ENCODE measurements at regions not wholly inside any gene's neighbourhood (a gene's known extent, or its start where the extent isn't known, plus 50 kb on each side); places are given as distances from the start of the nearest gene placed in this dataset.
"Not testable (repeated sequence)": the region's sequence is repeated elsewhere in the genome, so short reads cannot be mapped to it uniquely, and the experiment has no call there.

GRCh38 chr4:67394879-67395278 is 150.4 kb downstream of the CENPC start:
- TF ChIP-seq, protein P1, sequence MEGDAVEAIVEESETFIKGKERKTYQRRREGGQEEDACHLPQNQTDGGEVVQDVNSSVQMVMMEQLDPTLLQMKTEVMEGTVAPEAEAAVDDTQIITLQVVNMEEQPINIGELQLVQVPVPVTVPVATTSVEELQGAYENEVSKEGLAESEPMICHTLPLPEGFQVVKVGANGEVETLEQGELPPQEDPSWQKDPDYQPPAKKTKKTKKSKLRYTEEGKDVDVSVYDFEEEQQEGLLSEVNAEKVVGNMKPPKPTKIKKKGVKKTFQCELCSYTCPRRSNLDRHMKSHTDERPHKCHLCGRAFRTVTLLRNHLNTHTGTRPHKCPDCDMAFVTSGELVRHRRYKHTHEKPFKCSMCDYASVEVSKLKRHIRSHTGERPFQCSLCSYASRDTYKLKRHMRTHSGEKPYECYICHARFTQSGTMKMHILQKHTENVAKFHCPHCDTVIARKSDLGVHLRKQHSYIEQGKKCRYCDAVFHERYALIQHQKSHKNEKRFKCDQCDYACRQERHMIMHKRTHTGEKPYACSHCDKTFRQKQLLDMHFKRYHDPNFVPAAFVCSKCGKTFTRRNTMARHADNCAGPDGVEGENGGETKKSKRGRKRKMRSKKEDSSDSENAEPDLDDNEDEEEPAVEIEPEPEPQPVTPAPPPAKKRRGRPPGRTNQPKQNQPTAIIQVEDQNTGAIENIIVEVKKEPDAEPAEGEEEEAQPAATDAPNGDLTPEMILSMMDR (conservative IDR thresholded peaks at IDR 0.05 in 1 of 2, IDR thresholded peaks at IDR 0.05 in 1 of 2; ENCODE audit: low read depth in 1 of 2, low read length in 2 of 2) = no peak
- no peak for TF ChIP-seq EZH2 (IDR thresholded peaks at IDR 0.05; ENCODE audit: low read length, missing control alignments)
- Histone ChIP-seq H3K27me3 (ENCODE audit: control insufficient read depth, insufficient read depth, low read length) (no peaks in the 10 kb centered on the region), H2AFZ (ENCODE audit: low read length) (no peak overlapping the region), H3K4me1 (ENCODE audit: control insufficient read depth, extremely low read depth, insufficient read depth, low read length) (no peaks in the 10 kb centered on the region), H3K9me3 (ENCODE audit: control insufficient read depth, insufficient read depth, low read depth, low read length) (no peaks in the 10 kb centered on the region), H3K79me2 (ENCODE audit: control insufficient read depth, insufficient read depth, low read length) (no peaks in the 10 kb centered on the region), H4K20me1 (ENCODE audit: control insufficient read depth, extremely low read depth, insufficient read depth, low read length) (no peaks in the 10 kb centered on the region), H3K27ac (ENCODE audit: insufficient read depth, low read length) (no peak overlapping the region), H3K4me3 (replicated peaks in 1 of 4; ENCODE audit: control extremely low read depth in 1 of 4, insufficient read depth in 1 of 4, low read depth in 3 of 4, low read length in 4 of 4) (no peak overlapping the region), H3K36me3 (ENCODE audit: control insufficient read depth, insufficient read depth, low read length) (no peaks in the 10 kb centered on the region), H3K9ac (ENCODE audit: insufficient read depth, low read length) (no peak overlapping the region), H3K4me2 (ENCODE audit: extremely low read depth, insufficient read depth, low read length) (no peak overlapping the region)
- DNase-seq (ENCODE audit: low read depth in 2 of 2) = no peak

DNA sequence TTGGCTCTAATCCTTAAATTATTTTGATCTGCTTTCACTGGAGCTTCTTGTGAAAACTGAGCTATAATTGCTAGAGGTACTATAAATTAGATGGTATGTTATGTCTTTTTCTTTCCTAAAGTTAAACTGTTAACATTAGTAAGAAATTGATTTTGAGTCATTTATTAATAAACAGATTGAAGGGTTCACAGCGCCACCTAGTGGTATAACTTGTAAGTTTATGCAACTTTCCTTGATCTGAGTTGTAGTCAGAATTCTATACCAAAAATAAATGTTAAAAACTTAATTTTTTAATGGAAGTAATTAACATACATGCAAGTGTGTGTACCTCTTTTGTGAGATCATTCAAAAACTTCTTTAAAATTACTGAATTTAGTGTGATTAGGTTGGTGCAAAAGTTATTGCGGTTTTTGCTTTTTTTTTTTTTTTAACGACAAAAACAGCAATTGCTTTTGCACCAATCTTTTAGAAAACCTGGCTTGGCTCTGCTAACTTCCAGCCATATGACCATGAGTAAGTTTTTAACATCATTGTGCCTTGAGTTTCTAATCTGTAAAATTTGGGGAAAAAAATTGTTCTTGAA is 151.5 kb downstream of the CENPC start:
- Histone ChIP-seq H3K4me3 (replicated peaks in 1 of 4; ENCODE audit: control extremely low read depth in 1 of 4, insufficient read depth in 1 of 4, low read depth in 3 of 4, low read length in 4 of 4) (no peak overlapping the region), H3K4me2 (ENCODE audit: extremely low read depth, insufficient read depth, low read length) (no peak overlapping the region), H3K79me2 (ENCODE audit: control insufficient read depth, insufficient read depth, low read length) (no peaks in the 10 kb centered on the region), H3K36me3 (ENCODE audit: control insufficient read depth, insufficient read depth, low read length) (no peaks in the 10 kb centered on the region), H3K9me3 (ENCODE audit: control insufficient read depth, insufficient read depth, low read depth, low read length) (no peaks in the 10 kb centered on the region), H3K4me1 (ENCODE audit: control insufficient read depth, extremely low read depth, insufficient read depth, low read length) (no peaks in the 10 kb centered on the region), H2AFZ (ENCODE audit: low read length) (no peak overlapping the region), H3K27ac (ENCODE audit: insufficient read depth, low read length) (no peak overlapping the region), H3K9ac (ENCODE audit: insufficient read depth, low read length) (no peak overlapping the region), H3K27me3 (ENCODE audit: control insufficient read depth, insufficient read depth, low read length) (no peaks in the 10 kb centered on the region), H4K20me1 (ENCODE audit: control insufficient read depth, extremely low read depth, insufficient read depth, low read length) (no peaks in the 10 kb centered on the region)
- TF ChIP-seq, protein P1 (conservative IDR thresholded peaks at IDR 0.05 in 1 of 2, IDR thresholded peaks at IDR 0.05 in 1 of 2; ENCODE audit: low read depth in 1 of 2, low read length in 2 of 2) = peak in 1 of 2 donors; percentile 56
- TF ChIP-seq EZH2 (IDR thresholded peaks at IDR 0.05; ENCODE audit: low read length, missing control alignments) = no peak
- peak; percentile 33 to 55 for DNase-seq (ENCODE audit: low read depth in 2 of 2)

- TF ChIP-seq EZH2 (IDR thresholded peaks at IDR 0.05; ENCODE audit: low read length, missing control alignments) = no peak
- TF ChIP-seq, protein P1 (conservative IDR thresholded peaks at IDR 0.05 in 1 of 2, IDR thresholded peaks at IDR 0.05 in 1 of 2; ENCODE audit: low read depth in 1 of 2, low read length in 2 of 2) = no peak
- Histone ChIP-seq H2AFZ (ENCODE audit: low read length) (no peak overlapping the region), H3K27me3 (ENCODE audit: control insufficient read depth, insufficient read depth, low read length) (no peaks in the 10 kb centered on the region), H3K4me1 (ENCODE audit: control insufficient read depth, extremely low read depth, insufficient read depth, low read length) (no peaks in the 10 kb centered on the region), H4K20me1 (ENCODE audit: control insufficient read depth, extremely low read depth, insufficient read depth, low read length) (no peaks in the 10 kb centered on the region), H3K4me2 (ENCODE audit: extremely low read depth, insufficient read depth, low read length) (no peak overlapping the region), H3K9ac (ENCODE audit: insufficient read depth, low read length) (no peak overlapping the region), H3K79me2 (ENCODE audit: control insufficient read depth, insufficient read depth, low read length) (no peaks in the 10 kb centered on the region), H3K27ac (ENCODE audit: insufficient read depth, low read length) (no peak overlapping the region), H3K4me3 (replicated peaks in 1 of 4; ENCODE audit: control extremely low read depth in 1 of 4, insufficient read depth in 1 of 4, low read depth in 3 of 4, low read length in 4 of 4) (no peak overlapping the region), H3K36me3 (ENCODE audit: control insufficient read depth, insufficient read depth, low read length) (no peaks in the 10 kb centered on the region), H3K9me3 (ENCODE audit: control insufficient read depth, insufficient read depth, low read depth, low read length) (no peaks in the 10 kb centered on the region)
- DNase-seq (ENCODE audit: low read depth in 2 of 2) = no peak
Observed at GRCh38 chr4:67393007-67393406, 152.3 kb downstream of the CENPC start.

DNA sequence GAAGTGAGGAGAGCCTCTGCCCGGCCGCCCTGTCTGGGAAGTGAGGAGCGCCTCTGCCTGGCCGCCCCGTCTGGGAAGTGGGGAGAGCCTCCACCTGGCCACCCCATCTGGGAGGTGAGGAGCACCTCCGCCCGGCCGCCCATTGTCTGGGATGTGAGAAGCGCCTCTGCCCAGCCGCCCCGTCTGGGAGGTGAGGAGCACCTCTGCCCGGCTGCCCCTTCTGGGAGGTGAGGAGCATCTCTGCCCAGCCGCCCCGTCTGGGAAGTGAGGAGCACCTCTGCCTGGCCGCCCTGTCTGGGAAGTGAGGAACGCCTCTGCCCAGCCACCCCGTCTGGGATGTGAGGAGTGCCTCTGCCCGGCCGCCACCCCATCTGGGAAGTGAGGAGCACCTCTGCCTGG is 163.9 kb downstream of the CENPC start:
- not testable (repeated sequence) for H3K27ac ChIP-seq (ENCODE audit: insufficient read depth, low read length); H3K4me2 ChIP-seq (ENCODE audit: extremely low read depth, insufficient read depth, low read length); H3K27me3 ChIP-seq (ENCODE audit: control insufficient read depth, insufficient read depth, low read length); H2AFZ ChIP-seq (ENCODE audit: low read length); H3K9me3 ChIP-seq (ENCODE audit: control insufficient read depth, insufficient read depth, low read depth, low read length); H4K20me1 ChIP-seq (ENCODE audit: control insufficient read depth, extremely low read depth, insufficient read depth, low read length); H3K9ac ChIP-seq (ENCODE audit: insufficient read depth, low read length); DNase-seq (ENCODE audit: low read depth in 2 of 2); H3K79me2 ChIP-seq (ENCODE audit: control insufficient read depth, insufficient read depth, low read length); H3K4me1 ChIP-seq (ENCODE audit: control insufficient read depth, extremely low read depth, insufficient read depth, low read length); H3K4me3 ChIP-seq (replicated peaks in 1 of 4; ENCODE audit: control extremely low read depth in 1 of 4, insufficient read depth in 1 of 4, low read depth in 3 of 4, low read length in 4 of 4); H3K36me3 ChIP-seq (ENCODE audit: control insufficient read depth, insufficient read depth, low read length)
